DOHH2 (cell line): ENCODE measurements at regions not wholly inside any gene's neighbourhood (a gene's known extent, or its start where the extent isn't known, plus 50 kb on each side); places are given as distances from the start of the nearest gene placed in this dataset.

Source experiments
- H3F3A ChIP-seq: fragments of 200-600 bp; sonication (generic), shearing (Covaris generic); 2 replicates; pipeline ENCODE4 v1.6.0; 2016; ENCODE audit warnings: antibody characterized with exemption, mild to moderate bottlenecking; ENCODE audit not compliant: control insufficient read depth, insufficient read depth
- H3K27ac ChIP-seq: fragments of 200-600 bp; sonication (generic); 2 replicates; pipeline ENCODE4 v1.5.1; 2014; ENCODE audit warnings: low read depth, mild to moderate bottlenecking, low read length, moderate library complexity
- H3K27me3 ChIP-seq: fragments of 200-600 bp; sonication (generic); 2 replicates; pipeline ENCODE4 v1.6.1; 2014; ENCODE audit warnings: mild to moderate bottlenecking, low read length, mixed read lengths; ENCODE audit not compliant: control insufficient read depth
- H3K36me3 ChIP-seq: fragments of 200-600 bp; sonication (generic); 2 replicates; pipeline ENCODE4 v1.6.1; 2014; ENCODE audit warnings: mild to moderate bottlenecking, low read length, moderate library complexity, mixed read lengths; ENCODE audit not compliant: control insufficient read depth
- H3K4me1 ChIP-seq: fragments of 200-600 bp; sonication (generic); 2 replicates; pipeline ENCODE4 v1.6.1; 2014; ENCODE audit warnings: mild to moderate bottlenecking, low read length, mixed read lengths; ENCODE audit not compliant: control insufficient read depth
- H3K4me2 ChIP-seq: fragments of 200-600 bp; sonication (generic); 2 replicates; pipeline ENCODE4 v1.6.0; 2014; ENCODE audit warnings: mild to moderate bottlenecking, low read length, moderate library complexity
- H3K4me3 ChIP-seq: fragments of 200-600 bp; sonication (generic); 2 replicates; pipeline ENCODE4 v1.5.1; 2014; ENCODE audit warnings: mild to moderate bottlenecking, low read length, mixed read lengths
- H3K79me2 ChIP-seq: fragments of 200-600 bp; sonication (generic); 2 replicates; pipeline ENCODE4 v1.6.1; 2014; ENCODE audit warnings: mild to moderate bottlenecking, low read length, mixed read lengths; ENCODE audit not compliant: control insufficient read depth
- H3K9me2 ChIP-seq: fragments of 200-600 bp; sonication (generic); replicated peaks from 2 replicates; pipeline ENCODE4 v1.6.1; 2014; ENCODE audit warnings: mild to moderate bottlenecking, low read length, mixed read lengths; ENCODE audit not compliant: control insufficient read depth
- H3K9me3 ChIP-seq: fragments of 200-600 bp; sonication (generic); 2 replicates; pipeline ENCODE4 v1.6.1; 2014; ENCODE audit warnings: antibody characterized with exemption, low read length, mixed read lengths; ENCODE audit not compliant: control insufficient read depth, insufficient read depth
- H4K20me1 ChIP-seq: fragments of 200-600 bp; sonication (generic); 2 replicates; pipeline ENCODE4 v1.6.0; 2014; ENCODE audit warnings: low read depth, mild to moderate bottlenecking, antibody characterized with exemption, low read length, moderate library complexity; ENCODE audit not compliant: control insufficient read depth, insufficient read depth
- CTCF ChIP-seq: fragments of 200-600 bp; sonication (generic); IDR thresholded peaks from one replicate; pipeline ENCODE4 v1.5.1; 2014; ENCODE audit warnings: antibody characterized with exemption, mild to moderate bottlenecking, low read depth, low read length; ENCODE audit not compliant: poor library complexity, severe bottlenecking
- EZH2phosphoT487 ChIP-seq: fragments of 200-600 bp; sonication (generic); IDR thresholded peaks from 2 replicates; pipeline ENCODE4 v1.6.1; 2017; ENCODE audit warnings: borderline replicate concordance, mild to moderate bottlenecking, antibody characterized with exemption, low read length, moderate library complexity, mixed read lengths

GRCh38 chr9:106277966-106278365, 583.6 kb downstream of the TMEM38B start:
- Histone ChIP-seq H3K79me2 (no peaks in the 10 kb centered on the region), H3K27me3 (no peaks in the 10 kb centered on the region), H3F3A (no peaks in the 10 kb centered on the region), H3K9me2 (no peaks in the 10 kb centered on the region), H3K27ac (no peak overlapping the region), H3K36me3 (no peaks in the 10 kb centered on the region), H4K20me1 (no peaks in the 10 kb centered on the region), H3K9me3 (no peaks in the 10 kb centered on the region), H3K4me2 (no peak overlapping the region), H3K4me1 (no peaks in the 10 kb centered on the region), H3K4me3 (no peak overlapping the region)
- TF ChIP-seq CTCF (no peak), EZH2phosphoT487 (no peak)

- Histone ChIP-seq H3K4me2 (no peak overlapping the region), H3K4me3 (no peak overlapping the region), H4K20me1 (no peaks in the 10 kb centered on the region), H3K4me1 (no peaks in the 10 kb centered on the region), H3F3A (no peaks in the 10 kb centered on the region), H3K79me2 (no peaks in the 10 kb centered on the region), H3K36me3 (no peaks in the 10 kb centered on the region), H3K9me2 (no peaks in the 10 kb centered on the region), H3K27ac (no peak overlapping the region), H3K9me3 (no peaks in the 10 kb centered on the region), H3K27me3 (no peaks in the 10 kb centered on the region)
- TF ChIP-seq CTCF = no peak
- TF ChIP-seq EZH2phosphoT487 = no peak
Measured at GRCh38 chr9:106283769-106284168, 579.2 kb upstream of the ZNF462 start.

- Histone ChIP-seq H3K79me2 (no peaks in the 10 kb centered on the region), H3F3A (no peaks in the 10 kb centered on the region), H3K27ac (no peak overlapping the region), H3K36me3 (no peaks in the 10 kb centered on the region), H3K9me2 (no peaks in the 10 kb centered on the region), H3K4me2 (no peak overlapping the region), H3K27me3 (no peaks in the 10 kb centered on the region), H3K9me3 (no peaks in the 10 kb centered on the region), H3K4me3 (no peak overlapping the region), H4K20me1 (no peaks in the 10 kb centered on the region), H3K4me1 (no peaks in the 10 kb centered on the region)
- no peak for TF ChIP-seq EZH2phosphoT487
- no peak for TF ChIP-seq CTCF
Measured at GRCh38 chr9:106284296-106284695, 578.7 kb upstream of the ZNF462 start.

GRCh38 chr9:106286249-106286648, 576.7 kb upstream of the ZNF462 start:
- Histone ChIP-seq H3K27ac (no peak overlapping the region), H3K27me3 (no peaks in the 10 kb centered on the region), H4K20me1 (no peaks in the 10 kb centered on the region), H3K4me3 (no peak overlapping the region), H3K9me3 (no peaks in the 10 kb centered on the region), H3K9me2 (0 out of 2 replicates have a peak, but pooled peaks cover 2% of the 10 kb centered on the region), H3K79me2 (no peaks in the 10 kb centered on the region), H3K4me2 (no peak overlapping the region), H3K36me3 (no peaks in the 10 kb centered on the region), H3F3A (no peaks in the 10 kb centered on the region), H3K4me1 (no peaks in the 10 kb centered on the region)
- TF ChIP-seq CTCF = no peak
- no peak for TF ChIP-seq EZH2phosphoT487
